Epithelial cell of proximal tubule (primary cell): ENCODE measurements at regions not wholly inside any gene's neighbourhood (a gene's known extent, or its start where the extent isn't known, plus 50 kb on each side); places are given as distances from the start of the nearest gene placed in this dataset.
A peak's percentile ranks its signal among the peaks of the same experiment; 100 is the strongest.

Experiments used
- DNase-seq: peaks from one replicate; pipeline ENCODE4 v3.0.0-alpha.2; 2011; ENCODE audit warnings: low read depth
- H3K4me3 ChIP-seq: 2 replicates; pipeline ENCODE4 v1.5.1; 2011; ENCODE audit warnings: low read depth, mild to moderate bottlenecking, low read length
- CTCF ChIP-seq: conservative IDR thresholded peaks from 2 replicates; pipeline ENCODE4 v1.5.1; 2012; ENCODE audit warnings: low read depth, mild to moderate bottlenecking, low read length

- no peak for TF ChIP-seq CTCF
- no peak overlapping the region for H3K4me3 ChIP-seq
- DNase-seq: no peak
Observed at GRCh38 chr11:71304491-71304890, 52.1 kb upstream of the SHANK2 start.

GRCh38 chr11:71304045-71304444 lies 51.7 kb upstream of the SHANK2 start:
- TF ChIP-seq CTCF: no peak

GRCh38 chr11:71302911-71303310 lies 50.5 kb upstream of the SHANK2 start:
- H3K4me3 ChIP-seq: no peak overlapping the region
- TF ChIP-seq CTCF: peak; percentile 40
- no peak for DNase-seq

More at GRCh38 chr11:71304045-71304444, 51.7 kb upstream of the SHANK2 start:
- no peak for DNase-seq
- no peak overlapping the region for H3K4me3 ChIP-seq

- H3K4me3 ChIP-seq: no peak overlapping the region
- TF ChIP-seq CTCF: no peak
- no peak for DNase-seq
Observed at GRCh38 chr11:71302534-71302909, 50.1 kb upstream of the SHANK2 start.
